Hypothalamus (tissue), 51 donors: ENCODE measurements at regions not wholly inside any gene's neighbourhood (a gene's known extent, or its start where the extent isn't known, plus 50 kb on each side); places are given as distances from the start of the nearest gene placed in this dataset.
"Not testable (repeated sequence)": the region's sequence is repeated elsewhere in the genome, so short reads cannot be mapped to it uniquely, and the experiment has no call there.

Experiments used
- DNase-seq, 51 donors: peaks; one replicate each; lab custom pipeline; 2025; lab: John Stamatoyannopoulos, UW

DNA sequence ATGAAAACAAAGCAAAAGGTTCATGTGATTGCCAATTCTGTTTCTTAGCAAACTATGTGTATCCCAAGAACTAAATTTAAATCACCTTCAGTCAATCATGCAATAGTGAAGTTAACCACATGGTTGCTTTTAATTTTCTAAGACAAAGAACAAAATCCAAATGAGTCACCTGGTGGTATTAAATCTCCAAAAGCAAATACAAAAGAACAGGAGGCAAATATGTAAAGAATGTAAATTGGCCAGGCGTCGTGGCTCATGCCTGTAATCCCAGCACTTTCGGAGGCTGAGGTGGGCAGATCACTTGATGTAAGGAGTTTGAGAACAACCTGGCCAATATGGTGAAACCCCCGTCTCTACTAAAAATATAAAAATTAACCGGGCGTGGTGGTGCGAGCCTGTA is 54.2 kb upstream of the PIK3R4 start:
- DNase-seq = no peak

DNA sequence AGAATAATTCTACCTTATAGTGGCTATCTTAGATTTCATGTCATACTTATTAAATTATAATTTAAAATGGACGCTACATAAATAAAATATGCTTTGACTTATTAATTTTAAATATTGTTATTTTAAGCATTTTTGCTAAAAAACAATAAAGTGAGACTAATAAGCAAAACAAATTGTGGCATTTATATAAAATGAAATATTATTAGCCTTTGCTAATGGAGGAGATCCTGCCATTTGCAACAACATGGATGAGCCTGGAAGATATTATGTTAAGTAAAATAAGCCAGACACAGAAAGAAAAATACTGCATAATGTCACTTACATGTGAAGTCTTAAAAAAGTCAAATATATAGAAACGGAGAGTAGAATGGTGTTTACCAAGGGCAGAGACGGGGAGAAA is 54.8 kb upstream of the PIK3R4 start:
- DNase-seq = no peak

DNA sequence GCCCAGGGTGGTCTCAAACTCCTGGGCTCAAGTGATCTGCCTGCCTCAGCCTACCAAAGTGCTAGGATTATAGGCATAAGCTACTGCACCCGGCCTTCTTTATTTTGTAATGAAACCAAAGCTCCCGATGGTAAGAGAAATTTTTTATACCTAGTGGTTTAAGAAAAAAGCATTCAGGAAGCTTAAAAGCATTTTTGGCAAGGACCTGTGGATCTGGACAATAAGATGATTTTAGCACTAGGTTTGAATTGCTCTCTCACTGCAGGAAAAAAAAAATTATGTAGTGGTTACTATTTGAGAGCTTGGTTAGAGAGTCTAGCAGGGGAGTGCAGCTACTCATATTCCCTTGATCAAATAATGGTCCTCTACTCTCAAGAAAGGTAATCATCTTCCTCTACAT is 64.9 kb upstream of the PIK3R4 start:
- no peak for DNase-seq

DNA sequence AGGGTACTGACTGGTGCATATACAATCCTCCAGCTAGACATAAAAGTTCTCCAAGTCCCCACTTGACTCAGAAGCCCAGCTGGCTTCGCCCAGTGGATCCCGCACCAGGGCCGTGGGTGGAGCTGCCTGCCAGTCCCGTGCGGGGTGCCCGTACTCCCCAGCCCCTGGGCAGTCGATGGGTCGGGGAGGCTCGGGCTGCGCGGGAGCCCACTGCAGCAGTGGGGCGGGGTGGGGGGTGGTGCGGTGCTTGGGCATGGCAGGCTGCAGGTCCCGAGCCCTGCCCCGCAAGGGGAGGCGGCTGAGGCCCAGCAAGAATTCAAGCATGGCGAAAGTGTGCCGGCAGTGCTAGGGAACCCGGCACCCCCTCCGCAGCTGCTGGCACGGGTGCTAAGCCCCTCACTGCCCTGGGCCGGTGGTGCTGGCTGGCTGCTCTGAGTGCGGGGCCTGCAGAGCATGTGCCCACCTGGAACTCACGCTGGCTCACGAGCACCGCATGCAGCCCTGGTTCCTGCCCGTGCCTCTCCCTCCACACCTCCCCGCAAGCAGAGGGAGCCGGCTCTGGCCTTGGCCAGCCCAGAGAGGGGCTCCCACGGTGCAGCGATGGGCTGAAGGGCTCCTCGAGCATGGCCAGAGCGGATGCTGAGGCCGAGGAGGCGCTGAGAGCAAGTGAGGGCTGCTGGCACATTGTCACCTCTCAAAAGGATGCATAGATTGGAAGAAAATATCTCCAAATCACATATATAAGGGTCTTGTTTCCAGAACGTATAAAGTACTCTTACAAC is 68.3 kb upstream of the PIK3R4 start:
- DNase-seq = no peak

DNA sequence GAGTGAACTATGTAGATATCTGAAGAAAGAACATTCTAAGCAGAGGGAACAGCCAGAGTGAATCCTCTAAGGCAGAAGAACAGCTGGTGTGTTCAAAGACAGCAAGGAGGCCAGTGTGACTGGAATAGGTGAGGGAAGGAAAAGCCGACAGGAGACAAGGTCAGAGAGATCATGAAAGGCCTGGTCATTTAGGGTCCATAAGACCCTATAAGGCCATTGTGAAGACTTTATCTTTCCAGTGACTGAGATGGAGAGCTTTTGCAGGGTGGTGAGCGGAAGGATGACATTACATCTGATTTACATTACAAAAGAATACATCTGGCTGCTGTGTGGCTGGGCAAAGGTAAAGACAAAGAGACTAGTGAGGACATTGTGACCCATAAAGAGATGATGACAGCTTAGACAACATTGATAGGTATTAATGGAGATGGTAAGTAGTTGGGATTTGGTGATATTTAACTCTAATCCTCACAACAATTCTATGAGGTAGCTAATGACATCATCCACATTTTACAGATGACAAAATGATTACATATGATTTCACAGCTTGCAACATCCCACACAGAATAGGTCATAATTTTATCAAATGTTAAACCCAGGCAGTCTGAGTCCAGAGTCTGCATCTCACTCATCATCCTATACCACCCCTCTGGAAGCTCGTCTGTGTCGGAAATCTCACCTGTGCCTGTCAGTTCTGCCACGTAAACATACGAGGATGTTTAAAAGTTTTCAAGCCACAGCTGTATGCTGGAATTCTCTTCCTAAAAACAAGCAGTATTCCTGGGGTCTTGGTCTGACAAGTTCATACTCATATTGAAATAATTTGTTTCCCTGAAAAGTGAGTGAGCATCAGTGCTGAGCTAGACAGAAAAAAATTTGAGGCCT is 70.2 kb upstream of the PIK3R4 start:
- DNase-seq = no peak

DNA sequence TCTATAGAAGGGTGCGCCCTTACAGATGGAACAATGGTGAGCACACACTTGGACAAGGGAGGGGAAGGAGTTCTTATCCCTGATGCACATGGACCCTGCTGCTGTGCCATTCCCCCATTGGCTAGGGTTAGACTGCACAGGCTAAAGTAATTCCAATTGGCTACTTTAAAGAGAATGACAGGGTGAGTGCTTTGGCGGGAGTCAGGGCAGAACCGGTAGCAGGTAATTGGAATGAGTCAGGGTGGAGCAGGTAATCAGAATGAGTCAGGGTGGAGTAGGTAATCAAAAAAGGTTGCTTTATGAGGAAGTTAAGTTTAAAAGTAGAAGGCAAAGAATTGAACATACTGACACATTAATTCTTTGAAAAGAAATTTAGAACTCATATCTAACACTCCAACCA is 71.4 kb upstream of the PIK3R4 start:
- not testable (repeated sequence) for DNase-seq

DNA sequence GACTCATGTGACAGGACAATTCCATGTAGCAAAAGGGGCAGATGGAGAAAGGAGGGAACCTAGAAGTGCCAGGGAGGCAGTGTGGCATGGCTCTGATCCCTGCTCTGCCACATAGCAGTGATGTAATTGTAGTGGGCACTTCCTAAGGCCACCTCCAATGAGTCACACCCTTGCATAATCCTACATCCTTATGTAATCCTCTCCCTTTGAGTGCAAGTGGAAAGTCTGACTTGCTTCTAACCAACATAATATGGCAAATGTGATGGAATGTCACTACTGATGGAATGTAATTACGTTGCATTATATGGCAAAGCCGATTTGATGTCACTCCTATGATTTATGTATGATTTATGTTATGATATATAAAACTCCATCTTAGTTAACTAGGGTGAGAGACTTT is 72.9 kb upstream of the ATP2C1 start:
- DNase-seq = no peak

DNA sequence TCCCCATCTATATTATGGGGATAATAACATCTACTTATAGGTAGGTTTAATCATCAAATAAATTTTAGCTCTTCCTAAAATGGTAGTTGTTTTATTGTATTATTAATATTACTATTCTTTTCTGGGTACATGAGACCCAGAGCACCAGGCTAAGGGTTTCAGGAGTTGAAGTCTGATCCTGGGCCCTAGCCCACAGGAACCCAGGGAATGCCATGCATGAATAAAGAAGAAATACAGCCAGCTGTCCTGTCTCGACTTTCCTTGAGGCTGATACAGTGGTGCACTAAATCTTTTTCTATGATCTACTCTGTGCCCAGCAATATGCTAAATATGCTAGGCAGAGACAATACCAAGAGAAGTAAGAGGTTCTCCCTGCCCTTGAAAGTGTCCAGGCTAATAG is 72.1 kb upstream of the ATP2C1 start:
- no peak for DNase-seq

DNA sequence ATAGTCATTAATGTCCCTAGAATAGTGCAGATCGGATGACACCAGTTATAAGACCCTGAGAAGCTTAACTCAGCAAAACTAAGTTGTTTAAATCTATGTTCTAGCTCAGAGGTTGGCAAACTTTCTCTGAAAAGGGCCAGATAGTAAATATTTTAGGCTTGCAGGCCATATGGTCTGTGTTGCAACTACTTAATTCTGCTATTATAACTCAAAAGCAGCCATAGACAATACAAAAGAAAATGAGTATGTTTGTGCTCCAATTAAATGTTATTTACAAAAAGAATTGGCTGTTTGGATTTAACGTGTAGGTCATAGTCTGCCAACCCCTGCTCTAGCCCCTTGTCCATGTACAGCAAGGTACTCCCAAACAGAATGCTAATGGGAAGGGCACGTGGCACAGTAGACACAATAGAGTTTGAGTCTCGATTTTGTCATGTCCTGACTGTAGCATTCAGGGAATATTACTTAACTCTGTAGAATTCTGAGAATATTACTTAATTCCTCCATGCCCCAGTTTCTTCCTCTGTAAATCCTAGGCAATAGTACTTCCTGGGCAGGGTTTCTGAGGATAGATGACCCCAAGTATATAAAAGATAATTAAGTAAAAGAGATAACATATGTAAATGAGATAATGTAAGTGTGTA is 70.5 kb upstream of the ATP2C1 start:
- no peak for DNase-seq

DNA sequence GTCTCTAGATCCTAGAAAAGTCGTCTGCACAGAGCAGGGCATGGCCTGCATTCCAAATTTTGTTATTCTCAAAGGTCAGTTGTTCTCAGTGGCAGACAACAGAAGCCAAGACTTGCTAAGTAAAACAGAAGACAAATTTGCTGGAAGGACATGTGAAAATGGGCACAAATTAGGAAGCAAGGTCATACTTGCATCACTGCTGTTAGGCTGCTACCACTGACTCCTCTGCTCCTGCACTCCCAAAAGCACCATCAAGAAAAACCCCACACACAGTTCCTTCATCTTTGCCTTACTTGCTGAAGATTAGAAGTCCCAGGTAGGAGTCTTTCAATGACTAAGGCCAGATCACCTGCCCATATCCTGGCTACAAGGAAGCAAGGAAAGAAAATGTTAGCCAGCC is 69.9 kb upstream of the ATP2C1 start:
- no peak for DNase-seq

DNA sequence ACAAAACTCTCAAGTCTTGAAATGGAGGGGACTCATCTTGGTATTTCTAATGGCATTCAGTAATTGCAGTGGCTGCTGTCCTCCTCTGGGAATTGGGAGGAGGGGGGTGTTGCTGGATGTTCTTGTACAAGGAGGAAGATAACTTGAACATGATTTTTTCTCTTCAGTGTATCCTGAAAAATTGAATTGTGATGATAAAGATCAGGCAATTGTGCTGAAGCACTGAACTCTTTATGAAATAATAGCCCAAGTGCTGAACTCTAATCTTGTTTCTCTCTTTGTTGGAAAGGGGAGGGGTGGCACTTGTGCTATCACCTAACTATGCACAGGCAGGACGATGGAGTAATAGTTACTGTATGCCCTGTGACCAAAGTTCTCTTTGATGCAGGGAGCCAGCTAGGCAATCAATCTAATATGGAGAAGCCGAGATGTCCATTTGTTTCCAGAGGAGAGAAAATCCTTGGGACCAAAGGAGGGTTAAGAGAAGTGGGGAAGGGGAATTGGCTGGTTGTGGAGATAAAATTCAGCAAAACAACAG is 68.1 kb upstream of the ATP2C1 start:
- no peak for DNase-seq

DNA sequence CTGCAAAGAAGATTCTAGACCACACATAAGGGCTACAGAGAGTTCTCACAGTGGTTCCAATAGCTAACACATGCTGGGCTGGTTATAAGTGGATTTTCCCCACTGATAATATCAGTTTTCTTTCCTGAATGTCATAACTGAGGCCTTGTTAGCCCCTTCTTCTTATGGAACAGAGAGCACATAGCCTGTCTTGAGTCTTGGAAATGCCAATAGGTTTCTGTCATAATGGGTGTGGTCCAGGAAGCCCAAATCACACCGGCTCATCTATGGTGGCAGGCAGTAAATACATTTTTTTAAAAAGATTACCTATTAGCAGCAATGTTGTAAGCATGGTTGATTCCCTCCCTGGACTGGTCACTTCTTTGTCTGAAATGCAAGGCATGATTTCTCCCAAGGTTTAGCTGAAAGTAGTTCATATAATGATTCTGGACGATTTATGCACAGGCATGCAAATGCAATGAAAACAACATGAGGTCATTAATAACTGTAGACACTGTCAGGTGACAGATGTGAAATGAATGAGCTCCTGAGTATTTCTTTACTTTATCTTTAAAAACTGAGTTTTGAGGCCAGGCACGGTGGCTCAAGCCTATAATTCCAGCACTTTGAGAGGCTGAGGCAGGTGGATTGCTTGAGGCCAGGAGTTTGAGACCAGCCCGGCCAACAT is 67.2 kb upstream of the ATP2C1 start:
- no peak for DNase-seq

DNA sequence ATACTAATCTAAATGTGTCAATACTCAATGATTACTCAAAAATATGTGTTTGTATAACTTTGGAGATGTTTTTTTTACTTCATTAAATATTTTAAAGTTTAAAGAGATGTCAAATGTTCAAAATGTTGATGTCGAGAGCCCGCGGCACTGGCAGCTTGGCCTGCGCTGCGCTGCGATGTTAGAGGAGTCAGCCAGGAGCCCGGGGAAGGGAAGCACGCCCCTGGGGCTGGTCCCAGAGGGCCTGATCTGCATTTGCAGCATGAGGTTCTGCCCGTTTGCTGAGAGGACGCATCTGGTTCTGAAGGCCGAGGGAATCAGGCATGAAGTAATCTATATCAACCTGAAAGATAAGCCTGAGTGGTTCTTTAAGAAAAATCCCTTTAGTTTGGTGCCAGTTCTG is 66.4 kb upstream of the ATP2C1 start:
- no peak for DNase-seq

DNA sequence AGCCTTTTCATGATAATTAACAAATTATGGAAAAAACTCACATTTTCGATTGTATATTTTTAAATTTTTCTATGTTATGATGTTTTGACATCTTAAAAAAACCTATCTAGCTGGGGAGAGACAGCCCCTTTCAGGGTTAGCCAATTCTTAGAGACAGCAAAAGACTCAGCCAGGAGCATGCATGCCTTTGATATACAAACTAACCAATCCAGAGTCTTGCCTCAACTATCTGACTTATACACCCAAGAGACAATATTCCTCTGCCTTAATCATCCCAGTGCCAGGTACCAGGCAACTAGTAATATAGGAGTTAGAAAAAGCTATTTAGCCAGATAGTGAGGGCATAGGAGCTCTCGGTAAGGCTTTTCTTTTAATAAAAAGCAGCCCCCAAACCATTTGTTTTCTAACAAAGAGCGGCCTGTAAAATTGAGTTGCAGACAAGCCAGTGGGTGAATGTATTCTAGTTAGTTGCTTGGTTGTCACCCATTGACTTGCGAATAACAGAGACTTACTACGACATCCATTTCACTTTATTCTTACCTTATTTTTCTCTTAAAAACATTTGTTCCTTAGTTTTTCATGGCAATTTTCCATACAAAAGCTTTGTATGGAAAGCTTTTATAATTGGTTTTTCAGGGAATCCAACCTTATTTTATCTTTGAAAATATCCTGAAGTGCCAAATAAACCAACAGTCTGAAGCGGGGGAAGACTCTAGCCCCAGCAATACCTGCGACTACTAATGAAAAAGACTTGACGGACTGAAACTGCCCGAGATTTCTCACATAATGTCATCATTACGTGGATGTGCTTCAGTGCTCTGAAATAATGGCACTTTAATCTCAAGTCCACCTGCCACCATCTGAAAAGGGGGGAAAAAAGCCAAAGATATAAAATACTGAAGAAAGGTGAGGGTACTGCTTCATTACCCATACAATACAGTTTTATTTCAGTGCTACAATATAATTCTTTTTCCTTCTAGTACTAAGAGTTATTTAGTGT is 64.6 kb upstream of the ATP2C1 start:
- no peak for DNase-seq

DNA sequence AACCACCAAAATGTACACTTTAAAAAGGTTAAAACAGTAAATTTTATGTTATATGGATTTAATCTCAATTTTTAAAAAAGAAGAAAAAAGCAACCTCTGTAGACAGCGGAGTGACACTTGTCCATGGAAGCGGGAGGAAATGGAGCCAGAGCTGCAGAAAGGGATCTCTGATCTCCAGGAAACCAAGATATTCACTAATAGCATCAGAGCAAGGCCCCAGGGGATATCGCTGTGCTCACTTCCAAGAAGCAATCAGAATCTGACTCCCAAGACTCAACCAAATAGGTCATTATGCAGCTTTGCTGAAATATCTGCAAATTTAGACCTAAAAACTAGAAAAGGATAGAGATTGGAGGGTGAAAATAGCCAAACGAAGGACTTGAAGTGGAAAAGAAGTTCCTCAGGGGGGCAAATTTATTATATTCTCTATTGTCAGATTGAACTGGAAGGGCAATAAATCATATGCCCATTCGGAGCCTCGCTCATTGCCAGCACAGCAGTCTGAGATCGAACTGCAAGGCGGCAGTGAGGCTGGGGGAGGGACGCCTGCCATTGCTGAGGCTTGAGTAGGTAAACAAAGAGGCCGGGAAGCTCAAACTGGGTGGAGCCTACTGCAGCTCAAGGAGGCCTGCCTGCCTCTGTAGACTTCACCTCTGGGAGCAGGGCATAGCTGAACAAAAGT is 62.0 kb upstream of the ATP2C1 start:
- no peak for DNase-seq

DNA sequence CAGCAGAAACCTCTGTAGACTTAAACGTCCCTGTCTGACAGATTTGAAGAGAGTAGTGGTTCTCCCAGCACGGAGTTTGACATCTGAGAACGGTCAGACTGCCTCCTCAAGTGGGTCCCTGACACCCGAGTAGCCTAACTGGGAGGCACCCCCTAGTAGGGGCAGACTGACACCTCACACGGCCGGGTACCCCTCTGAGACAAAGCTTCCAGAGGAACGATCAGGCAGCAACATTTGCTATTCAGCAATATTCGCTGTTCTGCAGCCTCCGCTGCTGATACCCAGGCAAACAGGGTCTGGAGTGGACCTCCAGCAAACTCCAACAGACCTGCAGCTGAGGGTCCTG is 61.5 kb upstream of the ATP2C1 start:
- DNase-seq = not testable (repeated sequence)

DNA sequence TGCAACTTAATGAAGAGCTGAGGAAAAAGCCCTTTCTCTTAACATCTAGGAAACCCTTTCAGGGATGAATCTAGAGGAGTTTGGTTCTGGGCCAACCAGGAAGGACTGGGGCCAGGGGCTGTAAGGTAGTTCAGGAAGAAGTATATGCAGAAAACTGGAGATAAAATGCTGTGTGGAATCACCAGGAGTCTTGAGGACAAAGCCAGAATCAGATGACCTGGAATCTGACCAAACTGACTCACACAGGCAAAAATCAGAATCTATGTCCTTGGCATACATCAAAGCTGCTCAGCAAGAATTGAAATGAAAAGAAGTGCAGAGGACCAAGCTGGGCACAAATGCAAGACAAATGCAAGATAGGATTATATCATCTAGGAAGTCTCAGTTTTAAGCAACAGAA is 59.4 kb upstream of the ATP2C1 start:
- no peak for DNase-seq

DNA sequence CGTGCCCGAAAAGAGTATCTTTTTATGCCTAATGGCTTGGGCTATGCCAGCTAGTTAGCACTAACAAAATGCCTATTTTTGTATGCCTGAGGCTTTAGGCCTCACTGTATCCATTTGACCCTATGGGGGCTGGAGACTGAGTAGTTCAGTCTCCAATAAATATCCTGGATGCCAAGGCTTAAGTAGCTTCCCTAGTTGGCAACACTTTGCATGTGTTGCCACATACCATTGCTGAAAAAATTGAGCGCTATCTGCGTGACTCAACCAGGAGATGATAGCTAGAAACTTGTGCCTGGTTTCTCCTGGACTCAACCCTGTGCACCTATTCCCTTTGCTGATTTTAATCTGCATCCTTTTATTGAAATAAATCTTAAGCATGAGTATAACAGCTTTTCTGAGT is 58.4 kb upstream of the ATP2C1 start:
- DNase-seq = no peak
